Stimulated activated CD8-positive, alpha-beta memory T cell treated with anti-CD3 and anti-CD28 coated beads, Interleukin-4, amount 100 ng/mL, for 48 hours (primary cell): ENCODE measurements at regions not wholly inside any gene's neighbourhood (a gene's known extent, or its start where the extent isn't known, plus 50 kb on each side); places are given as distances from the start of the nearest gene placed in this dataset.
"Not testable (repeated sequence)": the region's sequence is repeated elsewhere in the genome, so short reads cannot be mapped to it uniquely, and the experiment has no call there.

Experiments
- DNase-seq: peaks from one replicate; pipeline ENCODE4 v3.0.0-alpha.2; 2020

GRCh38 chr16:87008664-87009063 is 308.5 kb downstream of the C16orf95 start:
- DNase-seq: no peak

GRCh38 chr16:87012954-87013938 is 303.9 kb downstream of the C16orf95 start:
- DNase-seq: no peak

- DNase-seq: no peak
These were observed 303.1 kb downstream of the C16orf95 start for GRCh38 chr16:87014112-87014511.

- DNase-seq: no peak
These were observed 302.2 kb downstream of the C16orf95 start for GRCh38 chr16:87015021-87015420.

GRCh38 chr16:87016046-87017035 is 300.9 kb downstream of the C16orf95 start:
- DNase-seq: no peak

- no peak for DNase-seq
These were observed 299.7 kb downstream of the C16orf95 start for GRCh38 chr16:87017371-87018012.

GRCh38 chr16:87025676-87026075 is 291.5 kb downstream of the C16orf95 start:
- DNase-seq: no peak

- no peak for DNase-seq
These were observed 290.1 kb downstream of the C16orf95 start for GRCh38 chr16:87027056-87027616.

GRCh38 chr16:87028481-87029320 is 288.5 kb downstream of the C16orf95 start:
- DNase-seq: no peak

GRCh38 chr16:87032554-87032953 is 284.6 kb downstream of the C16orf95 start:
- no peak for DNase-seq

GRCh38 chr16:87033021-87033471 is 284.1 kb downstream of the C16orf95 start:
- no peak for DNase-seq

GRCh38 chr16:87033541-87034300 is 283.5 kb downstream of the C16orf95 start:
- DNase-seq: no peak

GRCh38 chr16:87034317-87034716 is 282.9 kb downstream of the C16orf95 start:
- no peak for DNase-seq

- no peak for DNase-seq
These were observed 282.1 kb downstream of the C16orf95 start for GRCh38 chr16:87035053-87035452.

- no peak for DNase-seq
These were observed 280.2 kb downstream of the C16orf95 start for GRCh38 chr16:87037012-87037411.

GRCh38 chr16:87038528-87038927 is 278.7 kb downstream of the C16orf95 start:
- DNase-seq: not testable (repeated sequence)

GRCh38 chr16:87040169-87041117 is 276.7 kb downstream of the C16orf95 start:
- no peak for DNase-seq

- DNase-seq: no peak
These were observed 275.9 kb downstream of the C16orf95 start for GRCh38 chr16:87041286-87041685.

- DNase-seq: no peak
These were observed 274.5 kb downstream of the C16orf95 start for GRCh38 chr16:87042551-87043230.
